ENCODE measurements at regions not wholly inside any gene's neighbourhood (a gene's known extent, or its start where the extent isn't known, plus 50 kb on each side); places are given as distances from the start of the nearest gene placed in this dataset.

- H3K4me3 ChIP-seq (ENCODE audit: low read depth, poor library complexity, severe bottlenecking) = no peak overlapping the region
- DNase-seq (ENCODE audit: low spot score in 2 of 2) = no peak
- intact Hi-C loops (cut with DNase I; ENCODE audit: low total_unique reads) = no loop called here
- TF ChIP-seq POLR2A (IDR thresholded peaks at IDR 0.05) (no peak), CTCF (IDR thresholded peaks at IDR 0.05) (no peak)
Measured at GRCh38 chr14:41409806-41410205, 196.9 kb upstream of the LRFN5 start.

DNA sequence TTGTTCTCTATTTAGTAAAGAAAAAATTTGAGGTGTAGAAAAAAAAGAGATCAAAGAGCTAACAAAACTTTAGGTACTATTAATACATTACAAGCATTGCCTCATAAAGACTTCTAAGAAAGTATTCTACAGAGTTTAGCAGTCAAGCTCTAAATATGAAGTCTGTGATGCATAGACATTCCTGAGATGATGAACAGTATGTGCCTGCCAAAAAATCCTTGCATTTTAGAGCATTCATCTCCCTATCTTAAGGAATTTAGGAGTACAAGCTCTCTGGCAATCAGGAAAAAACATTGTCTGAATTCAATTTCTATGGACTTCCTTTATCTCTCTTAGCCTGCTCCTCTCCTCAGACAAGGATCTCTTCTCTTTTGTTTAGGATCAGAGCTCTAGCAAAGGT is 202.6 kb upstream of the LRFN5 start:
- no peak for DNase-seq (ENCODE audit: low spot score in 2 of 2)
- TF ChIP-seq CTCF (IDR thresholded peaks at IDR 0.05) = no peak
- no peak for TF ChIP-seq POLR2A (IDR thresholded peaks at IDR 0.05)
- intact Hi-C loops (cut with DNase I; ENCODE audit: low total_unique reads) = no loop called here
- H3K4me3 ChIP-seq (ENCODE audit: low read depth, poor library complexity, severe bottlenecking) = no peak overlapping the region

GRCh38 chr14:41403360-41403759 is 203.3 kb upstream of the LRFN5 start:
- H3K4me3 ChIP-seq (ENCODE audit: low read depth, poor library complexity, severe bottlenecking) = no peak overlapping the region
- DNase-seq (ENCODE audit: low spot score in 2 of 2) = no peak
- intact Hi-C loops (cut with DNase I; ENCODE audit: low total_unique reads) = no loop called here
- TF ChIP-seq POLR2A (IDR thresholded peaks at IDR 0.05) (no peak), CTCF (IDR thresholded peaks at IDR 0.05) (no peak)

DNA sequence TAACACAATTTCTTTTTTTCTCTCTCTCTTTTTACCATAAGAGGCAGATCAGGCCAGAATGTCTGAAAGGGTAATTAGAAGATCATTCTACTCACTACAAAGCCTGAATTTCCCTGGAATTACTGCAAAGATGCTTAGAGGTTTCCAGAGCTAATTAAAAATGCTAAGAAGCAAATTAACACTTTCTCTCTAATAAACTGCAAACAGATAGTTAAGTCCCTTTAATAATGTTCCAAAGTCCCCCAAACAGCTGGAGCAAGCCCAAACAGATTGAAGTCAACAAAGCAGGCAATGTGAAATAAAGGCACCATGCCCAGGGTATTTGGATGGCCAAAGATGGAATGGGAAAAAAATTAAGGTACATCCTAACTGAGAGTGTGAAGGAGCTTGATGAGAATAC is 208.8 kb upstream of the LRFN5 start:
- no peak overlapping the region for H3K4me3 ChIP-seq (ENCODE audit: low read depth, poor library complexity, severe bottlenecking)
- DNase-seq (ENCODE audit: low spot score in 2 of 2) = no peak
- intact Hi-C loops (cut with DNase I; ENCODE audit: low total_unique reads) = no loop called here
- TF ChIP-seq POLR2A (IDR thresholded peaks at IDR 0.05) (no peak), CTCF (IDR thresholded peaks at IDR 0.05) (no peak)

DNA sequence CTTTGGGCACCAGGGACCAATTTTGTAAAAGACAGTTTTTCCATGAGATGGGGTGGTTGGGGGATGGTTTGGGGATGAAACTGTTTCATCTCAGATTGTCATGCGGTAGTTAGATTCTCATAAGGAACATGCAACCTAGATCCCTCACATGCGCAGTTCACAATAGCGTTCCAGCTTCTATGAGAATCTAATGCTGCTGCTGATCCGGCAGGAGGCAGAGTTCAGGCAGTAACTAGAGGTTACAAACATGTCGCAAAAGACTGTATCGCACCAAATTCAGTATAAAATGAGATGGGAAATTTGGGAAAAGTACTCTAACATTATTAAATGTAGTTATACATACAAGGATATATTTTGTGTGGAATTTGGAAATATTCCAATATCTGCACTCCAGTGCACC is 213.2 kb upstream of the LRFN5 start:
- no peak for DNase-seq (ENCODE audit: low spot score in 2 of 2)
- intact Hi-C loops (cut with DNase I; ENCODE audit: low total_unique reads) = no loop called here
- 79 to 95% methylated on average over 6 of the region's 6 CpGs for WGBS, 2 donors
- no peak overlapping the region for H3K4me3 ChIP-seq (ENCODE audit: low read depth, poor library complexity, severe bottlenecking)
- no peak for TF ChIP-seq POLR2A (IDR thresholded peaks at IDR 0.05)
- TF ChIP-seq CTCF (IDR thresholded peaks at IDR 0.05) = no peak

GRCh38 chr14:41392226-41392625 is 214.4 kb upstream of the LRFN5 start:
- no peak for DNase-seq (ENCODE audit: low spot score in 2 of 2)
- intact Hi-C loops (cut with DNase I; ENCODE audit: low total_unique reads) = no loop called here
- TF ChIP-seq POLR2A (IDR thresholded peaks at IDR 0.05) (no peak), CTCF (IDR thresholded peaks at IDR 0.05) (no peak)
- no peak overlapping the region for H3K4me3 ChIP-seq (ENCODE audit: low read depth, poor library complexity, severe bottlenecking)
- WGBS, 2 donors = 88 to 90% methylated on average over 6 of the region's 6 CpGs
